Forelimb muscle (tissue), 1 donor: ENCODE measurements at regions not wholly inside any gene's neighbourhood (a gene's known extent, or its start where the extent isn't known, plus 50 kb on each side); places are given as distances from the start of the nearest gene placed in this dataset.
"Not testable (repeated sequence)": the region's sequence is repeated elsewhere in the genome, so short reads cannot be mapped to it uniquely, and the experiment has no call there.

ENCODE experiments used
- DNase-seq: peaks from one replicate; pipeline ENCODE4 v3.0.0-alpha.2; 2013; ENCODE audit warnings: low read depth

- DNase-seq = no peak
These were observed 63.8 kb upstream of the WNT7B start for GRCh38 chr22:46040471-46041465.

- no peak for DNase-seq
These were observed 64.7 kb upstream of the WNT7B start for GRCh38 chr22:46041642-46042041.

GRCh38 chr22:46042786-46043185 lies 65.8 kb upstream of the WNT7B start:
- DNase-seq = no peak

- no peak for DNase-seq
These were observed 66.4 kb upstream of the WNT7B start for GRCh38 chr22:46043339-46043738.

GRCh38 chr22:46043816-46044620 lies 67.1 kb upstream of the WNT7B start:
- DNase-seq = no peak

GRCh38 chr22:46044621-46045458 lies 67.9 kb upstream of the WNT7B start:
- no peak for DNase-seq

GRCh38 chr22:46045459-46046298 lies 68.7 kb upstream of the WNT7B start:
- no peak for DNase-seq

GRCh38 chr22:46046299-46046685 lies 69.3 kb upstream of the WNT7B start:
- no peak for DNase-seq

GRCh38 chr22:46047226-46047625 lies 70.3 kb upstream of the WNT7B start:
- DNase-seq = no peak

GRCh38 chr22:46047841-46048595 lies 71.1 kb upstream of the WNT7B start:
- no peak for DNase-seq

- not testable (repeated sequence) for DNase-seq
These were observed 71.7 kb upstream of the WNT7B start for GRCh38 chr22:46048661-46049060.

GRCh38 chr22:46049726-46050450 lies 72.9 kb upstream of the WNT7B start:
- no peak for DNase-seq

- no peak for DNase-seq
These were observed 73.5 kb upstream of the WNT7B start for GRCh38 chr22:46050451-46050845.

GRCh38 chr22:46050916-46051614 lies 74.1 kb upstream of the WNT7B start:
- DNase-seq = no peak

- DNase-seq = no peak
These were observed 74.7 kb upstream of the WNT7B start for GRCh38 chr22:46051646-46052045.

- no peak for DNase-seq
These were observed 75.4 kb upstream of the WNT7B start for GRCh38 chr22:46052331-46052771.

- no peak for DNase-seq
These were observed 76.0 kb upstream of the WNT7B start for GRCh38 chr22:46052801-46053562.

GRCh38 chr22:46053563-46054090 lies 76.7 kb upstream of the WNT7B start:
- no peak for DNase-seq
